ENCODE measurements at regions not wholly inside any gene's neighbourhood (a gene's known extent, or its start where the extent isn't known, plus 50 kb on each side); places are given as distances from the start of the nearest gene placed in this dataset.

- no peak for TF ChIP-seq CTCF (conservative IDR thresholded peaks at IDR 0.05; ENCODE audit: low read depth in 2 of 2)
- TF ChIP-seq EZH2phosphoT487 (IDR thresholded peaks at IDR 0.05; ENCODE audit: unreplicated experiment) = no peak
- TF ChIP-seq CREB1 (CRISPR knock-in tag; IDR thresholded peaks at IDR 0.05; ENCODE audit: low read depth) = no peak
- TF ChIP-seq EZH2 (IDR thresholded peaks at IDR 0.05; ENCODE audit: low read depth, unreplicated experiment) = no peak
- no peak for TF ChIP-seq POLR2AphosphoS5 (IDR thresholded peaks at IDR 0.05; ENCODE audit: low read depth)
- TF ChIP-seq REST (IDR thresholded peaks at IDR 0.05; ENCODE audit: unreplicated experiment) = no peak
- no peak for TF ChIP-seq JUNB (IDR thresholded peaks at IDR 0.05; ENCODE audit: unreplicated experiment)
- TF ChIP-seq ZNF114 (CRISPR knock-in tag; IDR thresholded peaks at IDR 0.05) = no peak
Measured at GRCh38 chr7:52100-52499, 140.3 kb upstream of the FAM20C start.

All from GM23338 (cell line).